ENCODE measurements at regions not wholly inside any gene's neighbourhood (a gene's known extent, or its start where the extent isn't known, plus 50 kb on each side); places are given as distances from the start of the nearest gene placed in this dataset.
"Not testable (repeated sequence)": the region's sequence is repeated elsewhere in the genome, so short reads cannot be mapped to it uniquely, and the experiment has no call there.

DNA sequence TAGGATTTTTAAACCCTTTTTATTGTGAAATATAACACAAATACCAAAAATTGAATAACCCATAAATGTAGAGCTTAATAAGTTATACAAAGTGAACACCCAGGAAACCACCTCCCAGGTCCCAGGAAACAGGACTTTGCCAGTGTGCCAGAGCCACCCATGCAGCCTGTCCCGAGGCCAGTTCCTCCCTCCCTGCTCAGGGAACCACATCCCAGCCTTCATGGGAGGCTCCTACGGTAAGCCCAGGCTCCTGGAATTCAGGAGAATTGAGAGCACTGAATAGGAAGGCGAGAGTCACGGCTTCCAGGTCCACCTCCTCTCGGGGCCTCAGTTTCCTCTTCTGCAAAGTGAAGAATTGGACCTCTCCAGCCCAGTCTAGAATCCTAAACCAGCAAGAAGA is 178.2 kb downstream of the TMEM132E start:
- no peak overlapping the region for H3K4me3 ChIP-seq (ENCODE audit: low read length)
- H3K9ac ChIP-seq (ENCODE audit: low read length), result no peak overlapping the region
- no peak overlapping the region for H3K27ac ChIP-seq (ENCODE audit: low read length)
- H3K4me1 ChIP-seq (ENCODE audit: control insufficient read depth, low read depth, low read length), result peaks cover 8% of the 10 kb centered on the region
- no peaks in the 10 kb centered on the region for H3K9me3 ChIP-seq (ENCODE audit: control insufficient read depth, low read depth, low read length)
- no peaks in the 10 kb centered on the region for H3K36me3 ChIP-seq (ENCODE audit: control insufficient read depth, low read depth, low read length)
- H3K27me3 ChIP-seq (ENCODE audit: control insufficient read depth, insufficient read depth, low read length), result no peaks in the 10 kb centered on the region

- Histone ChIP-seq H3K4me1 (ENCODE audit: control insufficient read depth, low read depth, low read length) (peaks cover 8% of the 10 kb centered on the region), H3K27ac (ENCODE audit: low read length) (no peak overlapping the region), H3K27me3 (ENCODE audit: control insufficient read depth, insufficient read depth, low read length) (no peaks in the 10 kb centered on the region), H3K36me3 (ENCODE audit: control insufficient read depth, low read depth, low read length) (no peaks in the 10 kb centered on the region), H3K9me3 (ENCODE audit: control insufficient read depth, low read depth, low read length) (no peaks in the 10 kb centered on the region), H3K9ac (ENCODE audit: low read length) (no peak overlapping the region), H3K4me3 (ENCODE audit: low read length) (no peak overlapping the region)
Measured at GRCh38 chr17:34757106-34757505, 177.7 kb downstream of the TMEM132E start.

DNA sequence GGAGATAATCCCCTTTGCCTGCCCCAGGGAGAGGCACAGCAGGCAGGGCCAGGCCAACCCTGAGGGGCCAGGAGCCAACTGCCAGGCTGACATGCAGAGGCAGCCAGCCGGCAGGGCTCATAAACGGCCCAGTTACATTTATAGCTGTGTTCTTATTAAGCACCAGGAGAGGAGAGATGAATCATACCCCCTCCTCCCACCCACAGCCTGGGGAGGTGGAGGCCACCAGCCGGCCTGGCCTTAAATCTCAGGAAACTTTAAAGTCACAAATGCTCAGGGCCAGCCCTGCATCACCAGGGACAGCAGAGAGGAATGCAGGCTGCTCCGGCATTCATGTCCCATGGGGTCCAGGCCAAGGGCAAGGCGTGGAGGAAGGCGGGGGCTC is 177.2 kb downstream of the TMEM132E start:
- no peak overlapping the region for H3K27ac ChIP-seq (ENCODE audit: low read length)
- no peaks in the 10 kb centered on the region for H3K27me3 ChIP-seq (ENCODE audit: control insufficient read depth, insufficient read depth, low read length)
- no peaks in the 10 kb centered on the region for H3K36me3 ChIP-seq (ENCODE audit: control insufficient read depth, low read depth, low read length)
- peaks cover 8% of the 10 kb centered on the region for H3K4me1 ChIP-seq (ENCODE audit: control insufficient read depth, low read depth, low read length)
- no peak overlapping the region for H3K4me3 ChIP-seq (ENCODE audit: low read length)
- no peaks in the 10 kb centered on the region for H3K9me3 ChIP-seq (ENCODE audit: control insufficient read depth, low read depth, low read length)
- H3K9ac ChIP-seq (ENCODE audit: low read length), result no peak overlapping the region

GRCh38 chr17:34755981-34756636 is 176.7 kb downstream of the TMEM132E start:
- no peak overlapping the region for H3K9ac ChIP-seq (ENCODE audit: low read length)
- H3K36me3 ChIP-seq (ENCODE audit: control insufficient read depth, low read depth, low read length), result no peaks in the 10 kb centered on the region
- H3K9me3 ChIP-seq (ENCODE audit: control insufficient read depth, low read depth, low read length), result no peaks in the 10 kb centered on the region
- H3K27me3 ChIP-seq (ENCODE audit: control insufficient read depth, insufficient read depth, low read length), result no peaks in the 10 kb centered on the region
- H3K4me1 ChIP-seq (ENCODE audit: control insufficient read depth, low read depth, low read length), result peaks cover 8% of the 10 kb centered on the region
- H3K4me3 ChIP-seq (ENCODE audit: low read length), result no peak overlapping the region
- H3K27ac ChIP-seq (ENCODE audit: low read length), result no peak overlapping the region

DNA sequence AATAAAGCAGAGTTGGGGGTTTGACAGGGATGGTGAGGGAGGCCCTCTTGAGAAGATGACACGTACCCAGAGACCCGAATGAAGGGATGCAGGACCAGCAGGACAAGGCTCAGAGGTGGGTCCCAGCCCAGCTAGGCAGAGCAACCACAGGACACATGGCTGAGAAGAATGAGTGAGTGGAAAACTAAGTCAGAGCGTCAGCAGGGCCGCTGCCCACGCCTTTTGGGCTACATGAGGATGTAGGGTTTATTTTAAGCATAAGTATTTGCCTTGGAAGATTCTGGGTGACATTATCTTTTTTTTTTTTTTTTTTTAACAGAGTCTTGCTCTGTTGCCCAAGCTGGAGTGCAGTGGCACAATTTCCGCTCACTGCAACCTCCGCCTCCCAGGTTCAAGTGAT is 176.0 kb downstream of the TMEM132E start:
- Histone ChIP-seq H3K9me3 (ENCODE audit: control insufficient read depth, low read depth, low read length) (no peaks in the 10 kb centered on the region), H3K36me3 (ENCODE audit: control insufficient read depth, low read depth, low read length) (no peaks in the 10 kb centered on the region), H3K4me3 (ENCODE audit: low read length) (no peak overlapping the region), H3K4me1 (ENCODE audit: control insufficient read depth, low read depth, low read length) (peaks cover 8% of the 10 kb centered on the region), H3K27me3 (ENCODE audit: control insufficient read depth, insufficient read depth, low read length) (no peaks in the 10 kb centered on the region), H3K9ac (ENCODE audit: low read length) (no peak overlapping the region), H3K27ac (ENCODE audit: low read length) (no peak overlapping the region)

- no peaks in the 10 kb centered on the region for H3K27me3 ChIP-seq (ENCODE audit: control insufficient read depth, insufficient read depth, low read length)
- no peak overlapping the region for H3K27ac ChIP-seq (ENCODE audit: low read length)
- no peak overlapping the region for H3K4me3 ChIP-seq (ENCODE audit: low read length)
- no peak overlapping the region for H3K9ac ChIP-seq (ENCODE audit: low read length)
- H3K9me3 ChIP-seq (ENCODE audit: control insufficient read depth, low read depth, low read length), result no peaks in the 10 kb centered on the region
- no peaks in the 10 kb centered on the region for H3K36me3 ChIP-seq (ENCODE audit: control insufficient read depth, low read depth, low read length)
- no peaks in the 10 kb centered on the region for H3K4me1 ChIP-seq (ENCODE audit: control insufficient read depth, low read depth, low read length)
Measured at GRCh38 chr17:34750004-34750403, 170.6 kb downstream of the TMEM132E start.

DNA sequence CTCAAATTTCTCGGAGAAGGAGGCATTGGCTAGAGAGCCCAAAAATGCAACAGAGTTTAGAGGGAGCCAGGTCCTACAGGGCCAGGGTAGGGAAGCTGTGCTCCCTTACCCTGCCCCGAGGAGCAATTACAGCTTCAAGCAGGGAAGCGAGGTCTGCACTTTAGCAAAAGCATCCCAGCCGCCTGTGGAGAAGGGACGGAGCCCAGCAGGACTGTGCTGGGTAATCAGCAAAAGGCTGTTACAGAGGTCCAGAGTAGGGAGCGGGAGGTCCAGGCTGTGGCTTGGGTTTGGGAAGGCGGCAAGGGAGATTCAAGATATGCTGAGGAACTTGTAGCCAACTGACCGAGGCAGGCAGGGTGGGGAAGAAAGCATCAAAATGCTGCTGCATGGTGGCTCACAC is 162.6 kb downstream of the TMEM132E start:
- Histone ChIP-seq H3K36me3 (ENCODE audit: control insufficient read depth, low read depth, low read length) (no peaks in the 10 kb centered on the region), H3K27ac (ENCODE audit: low read length) (no peak overlapping the region), H3K4me3 (ENCODE audit: low read length) (no peak overlapping the region), H3K9me3 (ENCODE audit: control insufficient read depth, low read depth, low read length) (no peaks in the 10 kb centered on the region), H3K9ac (ENCODE audit: low read length) (no peak overlapping the region), H3K27me3 (ENCODE audit: control insufficient read depth, insufficient read depth, low read length) (no peaks in the 10 kb centered on the region), H3K4me1 (ENCODE audit: control insufficient read depth, low read depth, low read length) (no peaks in the 10 kb centered on the region)

- Histone ChIP-seq H3K4me3 (ENCODE audit: low read length) (no peak overlapping the region), H3K27ac (ENCODE audit: low read length) (no peak overlapping the region), H3K27me3 (ENCODE audit: control insufficient read depth, insufficient read depth, low read length) (no peaks in the 10 kb centered on the region), H3K9me3 (ENCODE audit: control insufficient read depth, low read depth, low read length) (no peaks in the 10 kb centered on the region), H3K4me1 (ENCODE audit: control insufficient read depth, low read depth, low read length) (no peaks in the 10 kb centered on the region), H3K36me3 (ENCODE audit: control insufficient read depth, low read depth, low read length) (no peaks in the 10 kb centered on the region), H3K9ac (ENCODE audit: low read length) (no peak overlapping the region)
Measured at GRCh38 chr17:34740565-34741520, 161.5 kb downstream of the TMEM132E start.

GRCh38 chr17:34739386-34739785 is 160.0 kb downstream of the TMEM132E start:
- Histone ChIP-seq H3K9ac (ENCODE audit: low read length) (no peak overlapping the region), H3K27ac (ENCODE audit: low read length) (no peak overlapping the region), H3K4me1 (ENCODE audit: control insufficient read depth, low read depth, low read length) (no peaks in the 10 kb centered on the region)

DNA sequence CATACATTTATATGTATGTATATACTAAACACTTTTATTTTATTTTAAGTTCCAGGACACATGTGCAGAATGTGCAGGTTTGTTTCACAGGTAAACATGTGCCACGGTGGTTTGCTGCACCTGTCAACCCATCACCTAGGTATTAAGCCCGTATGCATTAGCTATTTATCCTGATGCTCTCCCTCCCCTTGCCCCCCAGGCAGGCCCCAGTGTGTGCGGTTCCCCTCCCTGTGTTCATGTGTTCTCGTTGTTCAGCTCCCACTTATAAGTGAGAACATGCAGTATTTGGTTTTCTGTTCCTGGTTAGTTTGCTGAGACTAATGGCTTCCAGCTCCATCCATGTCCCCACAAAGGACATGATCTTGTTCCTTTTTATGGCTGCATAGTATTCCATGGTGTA is 158.3 kb downstream of the TMEM132E start:
- not testable (repeated sequence) for H3K36me3 ChIP-seq (ENCODE audit: control insufficient read depth, low read depth, low read length); H3K27me3 ChIP-seq (ENCODE audit: control insufficient read depth, insufficient read depth, low read length); H3K9ac ChIP-seq (ENCODE audit: low read length); H3K4me3 ChIP-seq (ENCODE audit: low read length); H3K27ac ChIP-seq (ENCODE audit: low read length); H3K4me1 ChIP-seq (ENCODE audit: control insufficient read depth, low read depth, low read length); H3K9me3 ChIP-seq (ENCODE audit: control insufficient read depth, low read depth, low read length)

More at GRCh38 chr17:34739386-34739785, 160.0 kb downstream of the TMEM132E start:
- H3K4me3 ChIP-seq (ENCODE audit: low read length), result no peak overlapping the region
- H3K9me3 ChIP-seq (ENCODE audit: control insufficient read depth, low read depth, low read length), result no peaks in the 10 kb centered on the region
- H3K27me3 ChIP-seq (ENCODE audit: control insufficient read depth, insufficient read depth, low read length), result no peaks in the 10 kb centered on the region
- H3K36me3 ChIP-seq (ENCODE audit: control insufficient read depth, low read depth, low read length), result no peaks in the 10 kb centered on the region

DNA sequence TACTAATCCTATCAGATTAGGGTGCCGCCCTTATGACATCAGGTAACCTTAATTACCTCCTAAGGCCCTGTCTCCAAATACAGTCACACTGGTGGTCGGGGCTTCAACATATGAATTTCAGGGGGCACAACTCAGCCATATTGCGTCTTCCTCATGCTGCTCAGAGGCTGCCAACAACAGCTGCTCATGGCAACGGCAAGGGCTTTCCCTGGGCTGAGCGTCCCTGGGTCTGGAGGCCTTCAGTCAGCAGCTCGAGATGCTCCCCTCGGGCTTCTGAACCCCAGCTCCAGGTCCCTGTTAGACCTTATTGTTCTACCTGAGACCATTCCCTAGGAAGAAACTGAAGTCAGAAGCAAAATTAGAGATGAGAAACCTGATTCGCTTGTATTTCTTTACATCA is 157.2 kb downstream of the TMEM132E start:
- Histone ChIP-seq H3K27ac (ENCODE audit: low read length) (no peak overlapping the region), H3K36me3 (ENCODE audit: control insufficient read depth, low read depth, low read length) (no peaks in the 10 kb centered on the region), H3K9me3 (ENCODE audit: control insufficient read depth, low read depth, low read length) (no peaks in the 10 kb centered on the region), H3K4me3 (ENCODE audit: low read length) (no peak overlapping the region), H3K9ac (ENCODE audit: low read length) (no peak overlapping the region), H3K4me1 (ENCODE audit: control insufficient read depth, low read depth, low read length) (no peaks in the 10 kb centered on the region), H3K27me3 (ENCODE audit: control insufficient read depth, insufficient read depth, low read length) (no peaks in the 10 kb centered on the region)

DNA sequence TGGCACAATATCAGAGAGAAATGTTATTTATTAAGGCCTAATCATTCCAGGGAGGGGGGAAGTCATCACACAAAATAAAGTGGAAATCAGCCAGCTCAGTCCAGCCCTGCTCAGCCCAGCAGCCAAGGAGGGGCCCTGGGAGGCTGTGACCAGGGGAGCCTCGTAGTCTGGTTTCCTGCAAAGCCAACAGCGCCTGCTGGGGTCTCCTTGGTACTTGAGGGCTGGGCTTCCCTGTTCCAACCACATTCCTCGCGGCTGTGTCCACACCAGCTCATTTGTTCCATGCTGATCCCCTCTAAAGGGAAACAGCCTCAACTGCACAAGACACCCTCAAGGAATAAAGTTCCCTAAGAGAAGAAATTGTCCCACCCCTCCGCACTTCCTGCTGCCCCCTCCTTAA is 154.0 kb downstream of the TMEM132E start:
- Histone ChIP-seq H3K9me3 (ENCODE audit: control insufficient read depth, low read depth, low read length) (no peaks in the 10 kb centered on the region), H3K36me3 (ENCODE audit: control insufficient read depth, low read depth, low read length) (no peaks in the 10 kb centered on the region), H3K27ac (ENCODE audit: low read length) (no peak overlapping the region), H3K4me3 (ENCODE audit: low read length) (no peak overlapping the region), H3K9ac (ENCODE audit: low read length) (no peak overlapping the region), H3K27me3 (ENCODE audit: control insufficient read depth, insufficient read depth, low read length) (no peaks in the 10 kb centered on the region), H3K4me1 (ENCODE audit: control insufficient read depth, low read depth, low read length) (no peaks in the 10 kb centered on the region)
